Inferior parietal cortex (tissue), 1 donor: ENCODE measurements at regions not wholly inside any gene's neighbourhood (a gene's known extent, or its start where the extent isn't known, plus 50 kb on each side); places are given as distances from the start of the nearest gene placed in this dataset.

ENCODE experiments used
- DNase-seq: peaks from one replicate; pipeline ENCODE4 v3.0.0-alpha.2; 2016; ENCODE audit errors: extremely low spot score

DNA sequence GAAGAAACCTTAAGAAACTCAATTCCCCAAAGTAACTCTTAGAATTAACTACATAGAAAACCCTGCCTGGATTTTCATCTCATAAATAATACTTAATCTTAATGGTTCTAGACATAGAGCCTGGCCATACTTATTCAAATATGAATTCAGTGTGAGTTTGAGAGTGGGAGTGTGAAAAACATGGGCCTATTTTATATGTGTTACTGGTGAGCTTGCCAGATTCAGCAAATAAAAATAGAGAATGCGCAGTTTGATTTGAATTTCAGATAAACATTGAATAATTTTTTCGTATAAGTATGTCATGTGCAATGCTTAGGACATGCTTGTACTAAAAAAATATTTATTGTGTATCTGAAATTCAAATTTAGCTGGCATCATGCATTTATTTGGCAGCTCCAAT is 473.9 kb upstream of the FZD8 start:
- no peak for DNase-seq

DNA sequence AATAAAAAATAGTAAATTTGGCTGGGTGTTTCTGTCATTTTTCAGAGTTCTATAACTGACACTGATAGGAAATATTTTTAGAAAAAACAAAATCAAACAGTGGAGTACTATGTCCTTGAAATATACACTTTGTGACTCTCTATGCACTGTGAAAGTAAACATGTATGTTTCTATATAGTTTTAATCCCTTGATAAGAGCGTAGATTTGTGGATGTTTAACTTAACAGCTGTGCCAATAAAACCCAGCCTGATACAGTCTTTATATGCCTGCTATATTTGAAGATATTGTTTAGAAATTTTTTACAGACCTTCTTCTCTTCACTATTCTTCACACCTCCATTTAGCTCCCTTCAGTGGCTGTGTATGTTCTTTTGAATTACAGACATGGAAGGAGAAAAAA is 473.3 kb upstream of the FZD8 start:
- no peak for DNase-seq

DNA sequence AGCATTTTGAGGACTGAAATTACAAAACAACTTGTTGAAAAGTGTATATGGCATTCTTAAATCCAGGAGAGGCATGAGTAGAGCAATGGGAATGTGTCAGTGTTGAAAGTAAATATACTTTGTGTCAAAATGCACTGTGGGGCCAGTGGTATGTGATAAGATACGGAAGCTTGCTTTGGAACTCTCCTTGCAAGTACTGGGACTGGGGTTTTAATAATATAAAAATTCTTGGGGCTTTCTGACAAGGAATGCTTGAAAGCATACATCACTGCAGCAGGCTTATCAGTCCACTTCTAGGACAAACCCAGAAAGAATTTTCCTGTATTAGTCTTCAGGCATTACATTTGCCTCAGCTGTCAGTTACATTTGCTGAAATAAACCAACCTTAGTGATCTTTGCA is 472.8 kb upstream of the FZD8 start:
- DNase-seq: no peak

DNA sequence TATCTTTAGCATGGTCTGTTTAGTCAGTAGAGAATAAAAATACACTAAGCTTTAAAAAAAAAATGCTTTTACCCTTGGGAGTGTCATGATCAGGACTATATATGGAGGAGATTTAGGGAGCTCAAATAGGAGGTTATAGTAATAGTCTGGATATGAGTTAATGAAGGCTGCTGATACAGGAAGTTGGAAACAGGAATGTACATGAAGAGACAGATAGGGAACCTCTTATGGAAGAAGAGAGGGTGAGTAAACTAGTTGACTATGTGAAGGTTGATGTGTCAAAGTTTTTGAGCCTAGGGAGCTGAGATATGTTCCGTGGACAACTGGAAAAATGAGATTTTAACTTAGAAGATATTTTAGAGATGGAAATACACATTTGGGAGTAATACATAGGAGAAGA is 472.0 kb upstream of the FZD8 start:
- DNase-seq: no peak

DNA sequence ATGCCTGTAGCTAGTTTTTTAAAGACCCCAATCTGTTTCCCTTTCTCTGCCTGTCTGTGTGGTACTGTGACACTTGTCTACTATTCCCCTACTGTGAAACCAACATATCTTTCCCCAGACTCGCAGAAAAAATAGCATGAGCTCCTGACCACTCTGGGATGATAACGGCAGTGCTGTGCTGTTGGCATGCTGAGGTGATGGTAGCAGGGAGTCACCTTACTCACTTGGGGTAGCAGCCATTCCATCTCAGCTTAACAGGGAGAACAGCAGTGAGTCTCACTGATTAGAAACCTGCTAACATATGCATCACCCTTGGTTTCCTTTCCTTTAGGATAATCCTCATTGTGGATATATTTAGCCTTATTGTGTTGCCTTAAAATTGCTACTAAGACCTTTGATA is 469.6 kb upstream of the FZD8 start:
- DNase-seq: no peak

DNA sequence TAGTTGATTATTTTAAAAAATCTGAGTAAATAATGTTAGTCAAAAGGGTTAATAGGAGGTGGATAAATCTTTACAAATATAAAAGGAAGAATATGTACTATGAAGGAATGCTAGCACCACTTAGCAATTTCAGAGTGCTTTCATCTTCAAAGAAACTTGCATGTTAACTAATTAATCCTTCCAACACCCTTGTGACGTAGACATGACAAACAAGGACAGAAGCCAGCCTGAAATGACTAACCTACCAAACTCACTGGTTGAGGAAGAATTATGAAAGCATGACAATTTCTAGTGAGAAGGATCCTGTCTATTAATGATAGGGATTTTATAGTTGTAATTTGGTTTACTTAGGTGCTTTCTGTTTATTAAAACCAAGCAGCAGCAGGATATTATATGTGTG is 468.0 kb upstream of the FZD8 start:
- DNase-seq: no peak

DNA sequence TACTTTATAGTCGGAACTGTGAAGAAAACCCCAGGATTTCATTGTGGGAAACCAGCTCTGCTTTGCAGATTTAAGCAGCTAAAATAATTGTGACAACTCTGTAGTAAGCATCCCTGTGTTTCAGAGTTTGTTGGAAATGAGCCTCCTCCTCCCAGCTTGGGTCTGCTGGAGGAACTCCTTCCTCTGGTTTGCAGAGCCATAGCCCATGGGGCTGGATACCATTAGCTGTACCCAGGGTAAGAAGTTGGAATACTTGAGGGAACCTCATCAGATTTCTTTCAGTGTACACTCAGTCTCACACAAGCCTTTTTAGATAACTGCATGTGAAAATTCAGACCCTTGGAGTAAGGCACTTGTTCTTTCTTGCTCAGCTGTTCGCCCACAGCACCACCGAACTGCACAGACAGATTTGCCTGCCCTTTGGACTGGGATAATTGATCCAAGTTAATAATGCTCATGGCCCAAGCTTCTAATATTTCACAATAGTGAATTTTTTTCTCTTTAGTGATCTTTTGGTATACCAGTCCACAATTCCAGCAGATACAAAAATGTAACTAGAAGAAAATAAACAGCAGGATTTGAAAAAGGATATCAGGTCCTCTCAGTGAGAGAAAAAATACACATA is 467.4 kb upstream of the FZD8 start:
- no peak for DNase-seq

DNA sequence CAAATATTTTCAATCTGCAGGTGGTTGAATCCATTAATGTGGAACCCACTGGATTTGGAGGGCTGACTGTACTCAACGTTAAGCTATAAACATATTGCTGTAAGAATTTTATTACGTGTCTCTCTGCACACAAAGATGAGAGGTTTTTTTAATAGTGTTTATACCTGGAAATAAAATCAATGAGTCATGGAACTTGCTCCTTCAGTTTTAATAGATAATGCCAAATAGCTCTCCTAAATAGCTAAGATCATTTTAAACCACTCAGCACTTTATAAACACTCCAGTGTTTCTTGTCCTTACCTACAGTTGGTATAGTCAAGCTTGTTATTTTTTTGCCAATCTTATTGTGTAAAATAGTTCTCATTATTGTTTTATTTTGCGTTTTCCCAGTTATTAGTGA is 455.6 kb upstream of the FZD8 start:
- no peak for DNase-seq

DNA sequence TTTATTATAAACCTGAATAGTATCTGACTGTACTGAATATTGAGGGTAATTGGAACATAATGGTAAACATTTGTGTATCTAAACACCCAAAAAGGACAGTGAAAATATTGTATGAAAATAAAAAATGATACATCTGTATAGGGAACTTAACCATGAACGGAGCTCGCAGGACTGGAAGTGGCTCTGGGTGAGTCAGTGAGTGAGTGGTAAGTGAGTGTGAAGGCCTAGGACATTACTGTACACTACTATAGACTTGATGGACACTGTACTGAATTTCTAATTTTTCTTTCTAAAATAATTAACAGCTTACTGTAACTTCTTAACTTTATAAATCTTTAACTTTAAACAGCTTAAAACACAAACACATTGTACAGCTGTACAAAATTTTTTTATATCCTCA is 454.5 kb upstream of the FZD8 start:
- no peak for DNase-seq

DNA sequence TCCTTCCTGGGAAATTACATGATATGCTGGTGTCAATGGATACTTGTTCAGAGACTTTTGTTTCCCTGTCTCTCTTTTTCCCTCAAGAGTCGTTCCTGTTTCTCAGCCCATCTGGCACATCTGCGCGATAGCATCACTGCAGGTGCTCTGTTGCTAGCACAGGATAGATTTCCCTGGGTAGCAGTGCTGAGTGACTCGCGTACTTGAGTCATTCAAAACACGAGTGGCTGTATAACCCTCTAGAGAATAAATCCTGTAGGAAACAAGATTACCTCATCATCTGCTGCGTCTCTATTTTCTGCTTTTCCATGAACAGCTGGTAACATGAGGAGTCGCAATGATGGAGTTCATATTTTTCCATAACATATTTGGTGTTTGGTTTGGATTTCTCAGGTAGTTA is 452.0 kb upstream of the FZD8 start:
- no peak for DNase-seq

DNA sequence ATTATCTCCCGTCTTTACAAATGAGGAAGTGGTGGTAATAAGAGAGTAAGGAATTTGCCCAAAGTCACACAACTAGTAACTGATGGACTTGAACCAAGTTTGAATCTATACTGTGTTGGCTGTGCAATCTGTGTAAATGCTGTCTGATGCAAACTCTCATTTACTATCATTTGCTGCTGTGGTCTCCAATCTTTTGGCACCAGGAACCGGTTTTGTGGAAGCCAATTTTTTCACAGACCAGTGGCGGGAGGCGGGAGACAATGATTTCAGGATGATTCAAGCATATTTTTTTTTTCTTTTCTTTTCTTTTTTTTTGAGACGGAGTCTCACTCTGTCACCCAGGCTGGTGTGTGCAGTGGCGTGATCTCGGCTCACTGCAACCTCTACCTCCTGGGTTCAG is 450.0 kb upstream of the FZD8 start:
- no peak for DNase-seq

DNA sequence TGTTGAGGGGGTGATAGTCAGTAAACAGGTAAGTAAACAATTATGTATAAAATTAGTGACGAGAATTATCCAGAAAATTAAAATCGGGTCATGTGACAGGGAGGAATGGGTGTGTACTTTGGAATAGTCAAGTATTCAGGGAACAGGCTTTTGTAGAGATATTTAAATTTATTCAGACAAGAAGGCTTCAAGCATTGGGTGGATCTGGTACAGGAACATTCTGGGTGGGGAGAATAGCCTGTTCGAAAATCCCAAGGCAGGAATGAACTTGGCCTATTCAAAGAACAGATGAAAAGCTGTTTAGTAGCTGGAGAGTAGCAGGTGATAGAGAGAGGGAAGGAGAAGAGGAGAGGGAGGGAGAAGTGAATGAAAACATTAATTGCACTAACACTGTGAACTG is 448.9 kb upstream of the FZD8 start:
- DNase-seq: no peak

DNA sequence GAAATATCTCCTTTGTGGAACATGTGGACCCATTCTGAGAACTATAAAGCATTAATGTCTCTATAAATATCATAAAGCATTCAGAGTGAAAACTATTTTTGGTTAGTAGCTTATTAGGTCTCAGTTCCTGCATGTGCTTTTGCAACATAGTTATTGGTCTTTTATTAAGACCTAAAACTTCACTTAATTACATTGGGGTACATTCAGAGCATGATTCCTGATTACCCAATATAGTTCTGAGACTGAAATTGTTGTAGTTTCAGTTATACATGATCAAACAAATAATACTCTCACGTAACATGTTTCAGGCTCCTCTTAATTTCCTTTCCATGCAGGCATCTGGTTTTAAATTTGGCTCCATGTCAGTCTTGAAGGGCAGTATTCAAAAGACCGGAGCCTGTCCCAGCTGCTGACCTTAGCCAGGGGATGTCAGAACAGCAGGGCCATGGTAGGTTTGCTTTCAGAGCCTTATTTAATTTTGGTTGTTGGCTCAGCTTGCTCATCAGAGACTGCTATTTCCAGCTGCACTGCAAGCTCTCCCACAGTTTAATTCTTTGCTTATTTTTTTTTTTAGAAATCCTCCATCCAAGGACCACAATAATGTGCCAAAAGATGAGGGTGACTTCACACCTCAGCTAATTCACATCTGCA is 447.8 kb upstream of the FZD8 start:
- DNase-seq: no peak

DNA sequence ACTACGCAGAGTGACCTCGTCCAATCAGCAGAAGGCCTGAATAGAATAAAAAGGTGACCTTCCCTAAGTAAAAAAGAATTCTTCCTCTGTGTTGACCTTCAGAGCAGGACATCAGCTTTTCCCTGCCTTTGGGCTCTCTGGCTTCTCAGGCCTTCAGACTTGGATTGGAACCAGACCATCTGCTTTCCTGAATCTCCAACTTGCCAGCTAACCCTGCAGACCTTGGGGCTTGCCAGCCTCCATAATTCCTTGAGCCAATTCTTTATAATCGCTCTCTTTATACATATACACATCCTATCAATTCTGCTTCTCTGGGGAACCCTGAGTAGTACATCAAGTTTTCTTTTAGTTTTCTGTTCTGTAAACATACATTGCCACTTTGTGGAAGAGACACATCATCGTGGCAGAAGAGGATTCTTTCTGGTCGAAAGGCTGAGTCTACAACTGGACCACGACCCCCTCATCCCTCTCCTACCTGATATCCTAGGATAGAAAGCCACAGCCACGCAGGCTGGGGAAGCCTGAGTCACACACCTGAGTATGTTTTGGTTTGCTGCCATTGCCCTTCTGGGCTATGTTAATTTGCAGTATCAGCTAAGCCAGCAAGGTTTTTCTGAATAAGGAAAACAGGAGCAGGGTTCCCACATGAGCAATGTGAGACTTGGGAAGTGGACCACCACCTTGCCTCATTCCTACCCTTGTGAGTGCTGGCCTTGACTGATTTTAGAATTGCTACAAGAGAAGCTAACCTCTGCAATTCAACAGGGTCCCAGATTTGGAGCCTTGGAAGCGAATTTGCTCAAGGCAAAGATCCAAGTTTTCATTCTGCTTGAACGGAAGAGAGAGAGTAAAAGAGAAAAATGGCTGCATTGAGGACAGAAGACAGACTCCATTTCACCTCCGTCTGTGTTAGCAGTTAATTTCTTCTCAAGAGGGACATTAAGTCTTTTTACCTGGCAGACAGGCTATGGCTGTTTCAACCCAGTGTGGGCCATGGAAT is 445.2 kb upstream of the FZD8 start:
- DNase-seq: no peak

DNA sequence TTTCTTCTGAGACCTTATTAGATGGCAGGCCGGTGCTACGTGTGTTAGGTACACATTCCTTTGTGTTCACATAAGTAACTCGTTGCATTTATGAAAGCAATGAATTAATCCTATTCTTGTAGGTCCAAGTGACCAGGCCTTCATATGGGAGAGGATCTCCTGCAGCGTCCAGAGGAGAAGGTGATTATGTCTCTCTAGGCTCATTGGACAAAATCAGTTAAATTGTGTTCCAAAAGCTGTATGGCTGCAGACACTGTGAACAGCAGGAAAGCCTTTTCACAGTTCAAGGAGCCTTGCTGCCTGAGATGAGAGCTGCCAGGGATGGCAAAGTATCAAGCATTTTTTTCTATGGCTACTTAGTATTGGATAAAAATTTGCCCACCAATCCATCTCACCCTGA is 433.1 kb upstream of the FZD8 start:
- no peak for DNase-seq

DNA sequence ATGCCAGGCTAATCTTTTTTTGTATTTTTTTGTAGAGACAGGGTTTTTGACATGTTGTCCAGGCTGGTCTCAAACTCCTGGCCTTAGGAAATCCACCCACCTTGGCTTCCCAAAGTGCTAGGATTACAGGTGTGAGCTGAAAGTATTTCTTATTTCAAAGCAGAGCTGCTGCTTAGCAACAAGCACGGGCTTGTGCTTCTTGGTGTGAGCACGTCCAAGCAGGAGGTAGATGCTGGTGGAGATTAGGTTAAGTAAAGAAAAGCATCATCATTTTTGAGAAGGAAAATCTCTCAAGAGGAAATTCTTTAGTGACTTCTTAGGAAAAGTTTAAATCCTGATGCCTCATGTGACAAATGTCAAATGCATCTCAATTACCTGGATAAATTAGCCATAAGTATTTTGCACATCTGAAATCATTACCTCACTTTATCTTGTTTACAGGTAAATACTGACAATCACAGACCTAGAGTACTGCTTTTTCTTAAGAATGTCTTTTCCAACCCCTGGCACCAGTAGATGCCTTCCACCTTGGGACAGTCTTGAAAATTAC is 431.8 kb upstream of the FZD8 start:
- no peak for DNase-seq

DNA sequence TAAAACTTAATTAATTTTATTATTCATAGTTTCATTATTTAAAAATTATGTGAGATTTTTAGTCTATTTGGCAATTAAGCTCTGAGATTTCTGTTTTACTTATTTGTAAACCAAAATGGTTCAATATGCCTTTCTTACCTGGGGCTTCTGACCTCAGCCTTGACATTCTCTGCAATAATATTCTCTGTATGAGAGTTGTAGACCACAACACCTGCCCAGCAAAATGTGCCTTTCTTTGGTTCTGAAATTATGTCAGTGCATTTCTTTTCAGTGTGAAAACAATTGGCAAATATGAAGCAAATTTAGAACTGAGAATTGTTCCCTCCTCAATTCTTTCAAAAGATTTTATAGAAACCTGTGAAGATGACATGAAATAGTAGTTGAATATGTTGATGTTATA is 426.4 kb upstream of the FZD8 start:
- no peak for DNase-seq

DNA sequence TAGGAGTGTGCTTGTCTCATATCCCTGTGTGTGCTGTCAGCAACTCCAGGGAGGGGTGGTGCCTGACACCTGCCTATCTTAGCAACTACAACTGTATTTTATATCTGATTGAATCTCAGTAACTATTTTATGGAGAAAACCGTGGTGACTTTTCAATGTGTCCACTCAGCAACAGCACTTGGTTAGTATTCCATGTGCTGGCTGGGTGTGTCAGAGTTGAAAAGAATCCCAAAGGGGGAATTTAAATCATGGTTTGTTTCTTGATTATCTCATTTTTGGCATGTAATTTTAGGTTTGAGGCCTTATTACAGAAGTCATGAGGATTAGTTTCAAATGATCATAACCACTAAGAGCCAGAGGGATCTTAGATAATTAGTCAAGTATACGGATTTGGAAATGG is 425.7 kb upstream of the FZD8 start:
- DNase-seq: no peak

DNA sequence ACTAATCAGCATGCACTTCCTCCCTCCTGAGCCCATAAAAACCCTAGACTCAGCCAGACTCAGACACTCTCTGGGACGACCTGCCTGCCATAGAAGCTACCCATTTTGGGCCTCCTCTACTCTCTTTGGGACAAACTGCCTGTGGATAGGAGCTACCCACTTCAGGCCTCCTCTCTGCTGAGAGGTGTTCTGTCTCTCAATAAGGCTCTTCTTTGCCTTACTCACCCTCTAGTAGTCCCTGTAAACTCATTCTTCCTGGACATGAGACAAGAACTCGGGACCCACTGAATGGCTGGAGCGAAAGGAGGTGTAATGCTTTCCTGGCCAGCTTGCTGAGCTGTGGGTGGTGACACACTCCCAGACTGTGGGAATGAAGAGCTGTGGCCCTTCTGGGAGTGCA is 424.8 kb upstream of the FZD8 start:
- DNase-seq: no peak

DNA sequence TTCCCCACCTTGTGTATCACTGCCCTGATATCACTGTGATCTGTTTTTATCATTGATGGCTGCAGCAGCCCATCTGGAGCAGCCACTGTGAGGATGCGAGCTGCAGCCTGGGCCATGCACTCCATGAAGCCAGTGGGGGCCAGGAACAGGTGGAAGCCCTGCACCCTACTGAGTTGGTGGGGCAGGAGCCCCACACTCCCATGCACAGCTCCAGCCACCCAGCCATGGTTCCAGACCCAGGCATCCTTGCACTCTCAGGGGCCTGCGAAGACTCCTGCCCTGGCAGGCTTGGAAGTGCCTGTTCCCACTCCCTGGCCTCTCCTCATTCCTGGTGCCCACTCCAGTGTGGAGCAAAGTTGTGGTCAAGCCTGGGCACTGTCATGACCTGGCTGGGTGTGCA is 424.0 kb upstream of the FZD8 start:
- DNase-seq: no peak

DNA sequence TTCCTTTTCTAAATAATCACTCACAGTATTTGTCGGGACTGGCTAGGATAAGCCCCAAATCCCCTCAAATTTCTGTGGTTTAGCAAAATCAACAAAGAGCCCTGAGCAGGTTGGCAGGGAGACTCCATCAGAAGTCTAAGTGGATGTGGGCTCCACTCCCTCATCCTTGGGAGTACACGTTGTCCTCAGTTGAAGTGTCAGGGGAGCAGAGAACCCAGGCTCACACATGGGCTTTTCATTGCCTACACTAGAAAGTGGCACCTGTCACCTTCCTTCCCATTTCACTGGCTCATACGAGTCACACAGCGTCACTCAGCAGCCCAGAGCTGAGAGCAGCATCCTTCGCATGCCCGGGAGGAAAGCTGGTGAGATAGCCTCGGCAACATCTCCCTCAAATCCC is 421.3 kb upstream of the FZD8 start:
- DNase-seq: no peak

DNA sequence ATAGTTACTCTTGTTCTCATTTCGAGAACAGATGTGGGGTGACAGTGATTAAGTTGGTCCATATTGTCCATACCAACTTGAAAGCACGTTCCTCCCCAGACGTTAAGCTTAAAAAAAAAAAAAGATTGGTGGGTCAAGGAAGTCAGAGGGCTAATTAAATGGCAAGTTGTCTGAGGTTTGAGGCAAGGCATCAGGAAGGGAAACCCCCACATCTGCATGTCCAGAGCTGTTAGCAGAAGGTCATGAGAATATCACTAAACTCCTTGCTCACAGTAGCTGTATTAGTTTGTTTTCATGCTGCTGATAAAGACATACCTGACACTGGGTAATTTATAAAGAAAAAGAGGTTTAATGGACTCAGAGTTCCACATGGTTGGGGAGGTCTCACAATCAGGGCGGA is 415.6 kb upstream of the FZD8 start:
- no peak for DNase-seq

DNA sequence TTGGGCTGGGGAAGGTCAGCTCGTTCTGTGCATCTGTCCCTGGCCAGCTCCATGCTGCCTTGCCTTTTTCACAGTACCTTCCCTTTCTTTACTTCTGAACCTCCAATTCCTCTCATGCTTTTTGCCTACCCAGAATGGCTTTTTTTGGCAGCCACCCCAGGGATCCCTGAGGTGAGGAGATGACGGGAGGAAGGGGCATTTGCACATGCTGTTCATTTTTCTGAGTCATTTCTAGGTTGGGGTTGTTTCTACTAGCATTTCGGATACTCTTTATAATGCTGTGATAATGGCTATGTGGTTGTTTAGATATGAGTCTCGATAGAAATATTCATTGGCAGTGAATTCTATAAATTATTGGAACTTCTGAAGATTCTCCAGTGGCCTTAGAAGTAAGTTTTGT is 415.1 kb upstream of the FZD8 start:
- no peak for DNase-seq
